ENCODE measurements at regions not wholly inside any gene's neighbourhood (a gene's known extent, or its start where the extent isn't known, plus 50 kb on each side); places are given as distances from the start of the nearest gene placed in this dataset.
"Not testable (repeated sequence)": the region's sequence is repeated elsewhere in the genome, so short reads cannot be mapped to it uniquely, and the experiment has no call there.

DNA sequence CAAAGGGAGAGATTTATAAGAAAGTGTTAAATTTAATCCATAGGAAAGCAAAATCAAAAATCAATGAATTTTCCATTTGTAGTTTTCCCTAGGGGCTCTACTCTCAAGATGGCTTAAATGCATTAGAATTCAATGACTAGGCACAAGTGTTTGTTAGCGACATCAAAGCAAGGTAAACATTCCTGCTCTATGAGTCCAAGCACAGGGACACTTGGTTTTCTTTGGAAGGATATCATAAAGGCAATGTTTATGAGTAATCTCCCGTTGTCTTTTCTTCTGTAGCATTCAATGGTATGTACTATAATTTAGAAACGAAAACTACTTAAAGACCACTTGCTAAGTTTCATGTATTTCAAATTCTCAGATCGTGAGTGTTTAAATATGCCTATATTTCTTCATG, 54.8 kb upstream of the ZNF717 start:
- FAIRE-seq: not testable (repeated sequence)

DNA sequence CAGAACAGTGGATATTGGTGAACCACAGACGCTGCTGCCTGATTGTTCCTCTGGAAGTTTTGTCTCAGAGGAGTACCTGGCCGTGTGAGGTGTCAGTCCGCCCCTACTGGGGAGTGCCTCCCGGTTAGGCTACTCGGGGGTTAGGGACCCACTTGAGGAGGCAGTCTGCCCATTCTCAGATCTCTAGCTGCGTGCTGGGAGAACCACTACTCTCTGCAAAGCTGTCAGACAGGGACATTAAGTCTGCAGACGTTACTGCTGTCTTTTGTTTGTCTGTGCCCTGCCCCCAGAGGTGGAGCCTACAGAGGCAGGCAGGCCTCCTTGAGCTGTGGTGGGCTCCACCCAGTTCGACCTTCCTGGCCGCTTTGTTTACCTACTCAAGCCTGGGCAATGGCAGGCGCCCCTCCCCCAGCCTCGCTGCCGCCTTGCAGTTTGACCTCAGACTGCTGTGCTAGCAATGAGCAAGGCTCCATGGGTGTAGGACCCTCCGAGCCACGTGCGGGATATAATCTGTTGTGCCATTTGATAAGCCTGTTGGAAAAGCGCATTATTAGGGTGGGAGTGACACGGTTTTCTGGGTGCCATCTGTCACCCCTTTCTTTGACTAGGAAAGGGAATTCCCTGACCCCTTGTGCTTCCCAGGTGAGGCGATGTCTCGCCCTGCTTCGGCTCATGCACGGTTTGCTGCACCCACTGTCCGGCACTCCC, 65.1 kb upstream of the ZNF717 start:
- not testable (repeated sequence) for FAIRE-seq

DNA sequence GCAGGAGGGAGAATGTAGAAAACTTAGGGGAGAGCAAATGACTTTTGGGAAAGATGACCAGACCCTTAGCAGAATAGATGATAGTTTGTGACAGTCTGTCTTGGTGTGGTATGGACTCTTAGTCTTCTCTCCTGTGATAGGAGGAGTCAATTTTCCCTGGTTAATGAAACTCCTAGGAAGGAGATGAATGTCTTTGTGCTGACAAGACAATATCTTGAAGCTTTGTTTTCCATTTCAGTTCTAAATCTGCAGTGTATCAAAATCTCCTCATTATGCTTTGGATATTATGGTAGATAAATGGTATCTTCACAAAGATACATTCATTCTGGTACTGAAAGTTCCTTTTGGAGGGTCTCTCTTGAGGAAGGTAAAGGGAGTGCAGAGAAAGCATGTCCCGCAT, 77.8 kb upstream of the ZNF717 start:
- no peak for FAIRE-seq

DNA sequence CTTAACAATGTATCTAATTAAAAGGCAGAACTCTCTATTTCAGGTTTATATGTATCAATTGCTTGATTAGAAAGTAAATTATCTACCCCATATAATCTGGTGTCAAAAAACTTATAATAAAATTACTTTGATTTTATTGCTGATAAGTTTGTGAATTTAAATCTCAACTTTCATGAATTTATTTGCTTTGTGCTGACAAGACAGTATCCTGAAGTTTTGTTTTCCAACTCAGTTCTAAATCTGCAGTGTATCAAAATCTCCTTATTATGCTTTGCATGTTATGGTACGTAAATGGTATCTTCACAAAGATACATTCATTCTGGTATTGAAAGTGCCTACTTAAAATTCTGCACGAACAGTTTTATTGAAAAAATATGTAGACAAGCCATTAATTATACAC, 78.5 kb upstream of the ZNF717 start:
- peak; percentile 93 for FAIRE-seq

DNA sequence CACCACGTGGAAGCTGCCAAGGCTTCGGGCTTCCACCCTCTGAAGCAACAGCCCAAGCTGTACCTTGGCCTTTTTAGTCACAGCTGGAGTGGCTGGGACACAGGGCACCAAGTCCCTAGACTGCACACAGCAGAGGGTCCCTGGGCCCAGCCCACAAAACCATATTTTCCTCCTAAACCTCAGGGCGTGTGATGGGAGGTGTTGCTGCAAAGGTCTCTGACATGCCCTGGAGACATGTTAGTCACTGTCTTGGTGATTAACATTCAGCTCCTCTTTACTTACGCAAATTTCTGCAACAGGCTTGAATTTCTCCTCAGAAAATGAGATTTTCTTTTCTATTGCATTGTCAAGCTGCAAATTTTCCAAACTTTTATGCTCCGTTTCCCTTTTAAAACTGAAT, 98.4 kb upstream of the ZNF717 start:
- not testable (repeated sequence) for FAIRE-seq

DNA sequence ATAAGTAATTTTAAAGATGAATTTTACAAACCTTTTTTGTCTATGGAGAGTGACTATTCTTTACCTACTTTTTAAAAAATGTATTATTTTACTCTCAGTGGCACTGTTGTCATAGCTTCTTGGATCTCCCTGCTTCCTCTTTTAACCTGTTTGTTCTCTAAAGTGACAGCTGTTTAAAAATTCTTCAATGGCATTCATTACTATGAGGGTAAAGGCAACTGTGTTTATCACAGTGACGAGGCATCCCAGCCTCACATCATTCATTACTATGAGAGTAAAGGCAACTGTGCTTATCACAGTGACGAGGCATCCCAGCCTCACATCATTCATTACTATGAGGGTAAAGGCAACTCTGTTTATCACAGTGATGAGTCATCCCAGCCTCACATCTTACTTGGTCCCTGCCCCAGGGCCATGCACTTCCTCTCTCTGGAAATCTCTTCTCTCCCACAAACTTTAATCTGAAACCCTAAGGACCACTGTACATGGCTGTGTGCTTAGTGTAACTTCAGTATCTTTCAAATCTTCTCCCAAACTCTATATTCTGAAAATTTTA, 101.7 kb upstream of the ZNF717 start:
- FAIRE-seq: no peak

DNA sequence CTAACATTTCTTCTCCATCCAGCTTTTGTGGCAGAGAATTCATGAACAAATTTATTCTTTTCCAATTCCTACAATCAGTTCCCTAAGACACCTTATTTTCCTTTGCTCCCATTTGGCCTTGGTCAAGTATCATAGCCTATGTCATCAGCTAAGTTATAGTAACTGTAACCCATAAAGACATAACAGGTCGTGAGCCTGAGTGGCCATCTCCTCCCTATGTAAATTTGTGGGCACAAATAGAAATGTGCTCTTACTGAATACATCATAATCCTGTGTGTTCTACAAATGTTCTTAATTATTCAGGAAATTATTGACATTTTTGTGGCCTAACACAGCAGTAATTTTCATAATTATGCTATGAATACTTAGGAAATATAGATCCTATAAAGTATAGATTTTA, 108.9 kb upstream of the ZNF717 start:
- FAIRE-seq: no peak

DNA sequence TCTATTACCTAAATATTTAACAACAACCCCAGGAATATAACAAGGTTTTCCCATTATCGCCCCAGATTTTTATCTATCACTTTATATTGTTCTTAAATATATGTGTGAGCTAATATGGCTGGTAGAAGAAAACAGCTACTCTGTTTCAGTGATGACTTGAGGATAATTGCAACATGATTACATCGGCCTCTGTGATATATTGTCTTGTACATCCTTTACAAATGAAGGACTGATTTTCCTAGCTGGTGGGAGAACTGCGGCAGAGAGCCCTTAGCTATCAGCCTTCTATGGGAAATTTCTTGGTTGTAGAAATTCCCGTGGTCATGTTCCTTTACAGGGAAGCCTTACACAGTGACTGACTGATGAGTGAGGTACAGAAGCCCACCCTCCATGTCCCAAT, 110.9 kb upstream of the ZNF717 start:
- no peak for FAIRE-seq

DNA sequence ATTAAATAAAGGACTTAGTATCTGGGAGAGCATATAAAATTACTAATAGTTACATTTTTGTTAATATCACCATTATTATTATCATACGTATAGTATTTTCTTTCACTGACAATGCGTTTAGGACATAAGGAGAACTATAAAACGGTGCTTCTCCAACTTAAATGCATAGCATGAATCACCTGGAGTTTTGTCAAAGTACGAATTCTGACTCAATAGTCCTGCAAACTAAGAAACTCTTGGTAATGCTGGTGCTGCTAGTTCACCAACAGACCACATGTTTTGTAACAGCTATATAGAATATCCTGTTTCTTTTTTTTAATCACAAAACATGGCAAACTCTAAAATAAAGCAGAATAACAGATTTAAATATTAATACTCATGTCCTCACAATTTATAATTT, 116.1 kb upstream of the ZNF717 start:
- not testable (repeated sequence) for FAIRE-seq

DNA sequence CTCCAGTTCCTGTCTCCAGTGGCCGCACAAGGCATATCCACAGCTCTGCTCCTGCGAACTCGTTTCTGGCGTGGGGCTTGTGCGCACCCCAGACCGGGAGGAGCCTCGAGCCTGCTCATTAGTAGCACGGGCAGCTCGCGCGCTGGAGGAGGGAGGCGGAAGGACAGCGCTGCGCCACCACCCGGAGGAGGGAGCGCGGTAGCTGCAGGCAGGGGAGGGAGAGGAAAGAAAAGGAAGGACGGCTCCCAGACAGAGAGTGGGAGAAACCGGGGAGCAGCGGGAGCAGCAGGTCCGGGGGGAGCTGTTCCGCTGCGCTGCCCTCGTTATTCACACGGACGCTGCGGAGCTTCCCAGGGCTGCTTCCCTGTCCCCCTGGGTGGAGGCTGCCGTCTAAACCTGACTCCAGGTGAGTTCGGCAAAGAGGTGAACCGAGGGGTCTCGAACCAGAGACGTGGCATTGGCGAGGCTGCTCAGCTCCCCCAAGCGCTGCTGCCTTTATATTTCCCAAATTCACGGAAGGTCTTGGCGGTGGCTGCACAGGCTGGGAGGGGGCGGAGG, 121.3 kb upstream of the ZNF717 start:
- FAIRE-seq: no peak

DNA sequence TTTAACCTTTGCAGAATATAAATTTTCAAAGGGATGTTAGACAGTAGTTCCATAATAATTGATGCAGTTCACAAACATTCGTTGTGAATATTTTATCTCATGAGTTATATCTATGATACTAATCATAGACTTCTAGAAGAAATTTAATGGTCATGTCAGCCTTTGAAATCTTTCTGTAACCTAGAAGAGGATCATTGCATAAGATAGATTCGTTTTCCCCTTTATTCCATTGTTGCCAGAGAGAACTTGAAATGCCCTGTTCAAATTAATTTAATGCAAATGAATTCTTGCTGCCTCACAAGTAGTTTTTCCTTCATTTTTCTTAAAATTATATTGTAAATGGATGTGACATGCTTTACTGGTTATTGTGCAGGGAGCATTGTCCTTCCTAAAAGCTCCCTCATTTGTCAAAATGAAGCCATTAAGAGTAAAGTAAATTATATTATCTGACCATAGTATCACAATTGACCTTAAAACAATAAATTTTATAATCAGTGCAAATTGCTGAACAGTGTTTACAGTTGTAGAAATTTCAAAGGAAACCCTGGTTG, 128.5 kb upstream of the ZNF717 start:
- no peak for FAIRE-seq

DNA sequence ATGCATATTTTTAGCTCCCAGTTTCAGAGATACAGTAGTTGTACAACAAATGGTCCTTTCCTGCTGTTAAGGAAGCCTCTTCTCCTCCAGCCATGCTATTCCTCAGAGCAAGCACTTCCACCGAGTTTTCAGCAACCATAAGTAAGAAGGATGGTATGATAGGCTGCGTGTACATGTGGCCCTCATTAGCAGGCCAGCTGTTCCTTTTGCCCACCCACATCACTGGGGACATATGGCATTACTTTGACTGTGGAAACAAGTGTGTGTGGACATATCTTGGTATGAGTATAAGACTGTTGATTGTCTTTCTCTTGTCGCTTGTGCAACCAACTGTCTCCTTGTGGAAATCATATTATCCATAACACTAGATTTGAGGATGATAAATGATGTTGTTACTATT, 129.4 kb upstream of the ZNF717 start:
- FAIRE-seq: peak; percentile 21

DNA sequence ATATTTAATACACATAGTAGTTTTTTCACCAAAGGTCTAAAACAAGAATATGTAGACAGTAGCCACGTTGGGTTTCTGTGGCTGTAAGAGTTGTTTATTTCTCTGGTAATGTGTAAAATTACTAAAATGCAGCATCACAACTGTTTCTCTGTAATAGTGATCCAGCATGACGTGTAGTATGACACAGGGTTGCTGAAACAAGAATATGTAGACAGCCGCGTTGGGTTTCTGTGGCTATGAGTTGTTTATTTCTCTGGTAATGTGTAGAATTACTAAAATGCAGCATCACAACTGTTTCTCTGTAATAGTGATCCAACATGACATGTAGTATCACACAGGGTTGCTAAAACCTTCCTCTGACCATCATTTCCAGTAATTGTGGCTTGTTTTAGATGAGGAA, 153.6 kb upstream of the ZNF717 start:
- FAIRE-seq: no peak

DNA sequence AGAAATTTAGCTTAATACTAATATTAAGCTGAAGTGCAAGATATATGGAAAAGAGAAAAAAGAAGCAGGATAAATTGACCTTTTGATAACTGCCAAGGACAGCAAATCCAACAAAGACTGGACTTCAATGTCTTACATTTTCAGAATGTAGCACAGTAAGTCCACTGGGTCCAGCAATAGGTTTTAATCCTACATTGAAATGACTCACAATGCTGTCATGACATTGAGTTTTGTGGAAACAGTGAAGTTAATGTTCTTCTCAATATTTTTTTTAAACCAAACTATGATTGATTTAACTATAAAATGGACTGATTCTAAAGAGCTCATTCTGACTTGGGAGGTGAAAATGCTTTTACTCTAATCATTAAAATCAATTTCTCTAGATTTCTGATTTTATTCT, 166.6 kb upstream of the ZNF717 start:
- FAIRE-seq: peak; percentile 38

DNA sequence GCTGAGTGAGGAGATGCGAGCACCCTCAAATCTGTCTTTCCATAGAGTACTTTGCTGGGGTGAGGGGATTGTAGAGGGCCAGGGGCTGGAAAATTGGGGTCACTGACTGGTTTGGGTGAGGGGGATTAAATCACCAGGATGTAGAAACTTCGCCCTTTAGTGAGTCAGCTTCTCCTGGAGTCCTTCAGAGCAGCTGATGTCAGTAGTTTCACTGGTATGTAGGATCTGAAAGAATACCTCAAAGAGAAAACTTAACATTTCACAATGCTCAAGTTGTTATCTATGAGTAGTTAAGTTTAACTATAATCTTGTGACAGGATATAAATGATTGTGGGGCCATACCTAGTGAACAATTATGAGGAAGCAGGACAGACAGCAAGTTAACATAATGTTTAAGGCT, 174.7 kb upstream of the ZNF717 start:
- FAIRE-seq: not testable (repeated sequence)

DNA sequence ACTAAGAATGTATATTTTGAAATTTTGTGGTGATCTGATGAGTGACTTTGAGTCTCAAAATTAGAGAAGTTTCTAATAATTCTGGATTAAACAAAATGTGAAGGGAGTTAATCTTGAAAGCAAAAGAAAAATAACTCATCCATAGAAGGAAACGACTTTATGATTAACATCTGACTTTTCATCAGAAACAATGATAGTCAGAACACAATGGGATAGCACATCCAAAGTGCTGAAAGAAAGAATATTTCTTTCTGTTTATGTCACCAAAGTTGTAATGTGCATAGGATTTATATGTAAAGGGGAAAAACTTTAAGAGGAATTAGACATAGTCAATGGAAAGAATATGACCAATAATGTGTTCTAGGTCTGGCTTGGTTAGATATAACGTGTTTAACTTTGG, 176.7 kb upstream of the ZNF717 start:
- not testable (repeated sequence) for FAIRE-seq

DNA sequence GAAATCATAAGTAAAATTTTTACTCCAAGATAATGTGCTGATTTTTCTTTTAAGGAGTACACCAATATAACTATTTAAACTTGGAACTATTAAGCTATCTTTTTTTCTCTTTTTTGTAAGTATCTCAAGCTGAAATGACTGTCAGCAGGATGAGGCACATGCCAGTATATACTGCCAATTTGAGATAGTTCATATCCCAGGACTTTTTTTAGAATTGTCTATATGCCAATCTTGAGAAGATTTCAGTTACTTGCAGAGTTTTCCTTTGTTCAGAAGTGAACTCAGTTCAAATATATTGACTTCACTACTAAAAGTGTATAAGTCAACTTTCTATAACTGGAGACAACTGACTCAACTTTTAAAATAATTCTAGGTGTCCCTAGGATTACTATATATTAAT, 181.7 kb upstream of the ZNF717 start:
- FAIRE-seq: no peak

DNA sequence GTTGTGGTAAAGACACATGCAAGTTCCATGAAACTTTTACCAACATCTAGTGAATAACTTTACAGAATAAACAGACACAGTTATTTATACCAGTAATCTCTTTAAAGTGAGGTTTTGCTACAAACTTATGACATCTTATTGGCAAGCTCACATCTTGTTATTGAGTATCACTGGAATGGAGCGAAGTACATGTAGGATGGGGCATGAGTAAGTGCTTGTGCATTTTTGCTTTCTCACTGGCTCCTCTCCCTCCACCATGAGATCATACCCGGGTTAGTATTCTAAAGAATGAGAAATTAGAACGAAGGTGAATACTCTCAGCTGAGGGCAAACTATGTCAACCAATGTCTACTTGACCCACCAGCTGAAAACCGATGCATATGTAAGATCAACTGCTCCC, 193.3 kb upstream of the ZNF717 start:
- no peak for FAIRE-seq

DNA sequence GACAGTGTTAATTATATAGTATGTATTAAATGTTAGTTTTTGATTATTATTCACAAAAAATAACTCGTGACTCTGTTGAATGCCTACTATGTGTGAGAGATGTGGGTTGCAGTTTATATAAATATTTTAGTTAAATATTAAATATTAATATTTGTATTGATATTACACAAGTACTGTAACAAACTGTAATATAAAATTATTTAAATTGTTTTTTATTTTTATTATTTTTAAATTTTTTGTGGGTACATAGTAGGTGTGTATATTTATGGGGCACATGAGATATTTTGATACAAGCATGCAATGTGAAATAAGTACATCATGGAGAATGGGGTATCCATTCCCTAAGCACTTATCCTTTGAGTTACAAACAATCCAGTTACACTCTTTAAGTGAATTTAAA, 196.1 kb upstream of the ZNF717 start:
- FAIRE-seq: peak; percentile 49

DNA sequence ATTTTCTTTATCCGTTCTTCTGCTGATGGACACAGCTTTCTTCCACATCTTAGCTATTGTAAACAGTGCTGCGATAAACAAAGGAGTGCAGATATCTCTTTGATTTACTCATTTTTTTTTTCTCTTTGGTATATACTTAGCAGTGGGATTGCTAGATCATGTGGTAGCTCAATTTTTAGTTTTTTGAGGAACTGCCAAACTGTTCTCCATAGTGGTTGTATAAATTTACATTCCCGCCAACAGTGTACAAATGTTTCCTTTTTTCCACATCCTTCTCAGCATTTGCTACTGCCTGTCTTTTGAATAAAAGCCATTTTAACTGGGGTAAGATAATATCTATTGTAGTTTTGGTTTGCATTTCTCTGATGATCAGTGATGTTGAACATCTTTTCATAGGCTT, 196.8 kb upstream of the ZNF717 start:
- no peak for FAIRE-seq

DNA sequence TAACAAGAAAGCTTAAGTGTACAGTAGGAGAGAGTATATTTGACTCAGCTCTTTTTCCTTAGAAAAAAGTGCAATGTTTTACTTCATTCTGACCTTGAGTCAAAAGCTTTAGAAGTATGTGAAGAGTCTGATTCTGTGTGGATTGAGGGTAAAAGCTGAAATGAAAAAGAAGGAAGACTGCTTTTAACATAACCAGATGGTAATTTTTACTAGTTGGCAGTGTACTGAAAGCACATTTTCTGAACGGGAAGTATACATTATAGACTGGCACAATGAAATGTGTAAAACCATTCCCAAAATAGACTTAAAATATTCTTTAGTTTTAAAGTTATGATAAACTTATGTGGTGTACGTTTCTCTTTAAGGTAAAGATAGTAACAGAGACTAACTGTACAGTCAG, 197.8 kb upstream of the ZNF717 start:
- no peak for FAIRE-seq

DNA sequence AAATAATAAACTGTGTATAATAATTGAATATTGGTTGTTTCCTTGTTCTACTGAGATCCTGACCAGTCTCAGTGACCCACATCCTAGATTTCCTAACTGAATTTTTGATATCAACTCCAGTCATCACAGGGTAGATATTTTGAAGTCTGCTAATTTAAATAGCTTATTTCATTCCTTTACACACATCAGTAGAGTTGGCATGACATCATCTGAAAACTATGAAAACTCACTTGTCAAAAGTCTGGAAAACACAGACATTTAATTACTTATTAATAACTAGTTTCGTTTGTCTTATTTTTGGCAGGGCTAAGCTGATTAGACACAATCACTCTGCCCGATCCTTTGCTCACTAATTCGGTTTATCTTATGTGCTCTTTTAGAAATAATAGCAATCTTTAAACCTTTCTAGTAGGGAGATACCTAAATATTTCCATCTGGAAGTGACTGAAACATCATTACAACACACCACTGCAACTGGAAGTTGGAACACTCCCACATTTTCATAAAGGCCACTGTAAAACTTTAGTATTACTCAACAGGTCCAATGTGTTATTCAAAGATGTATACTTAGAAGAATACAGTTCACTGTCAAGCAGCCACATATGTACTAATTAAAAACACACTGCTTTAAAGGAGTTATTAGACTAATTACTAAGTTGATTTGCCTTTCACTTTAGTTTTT, 198.4 kb upstream of the ZNF717 start:
- FAIRE-seq: no peak

DNA sequence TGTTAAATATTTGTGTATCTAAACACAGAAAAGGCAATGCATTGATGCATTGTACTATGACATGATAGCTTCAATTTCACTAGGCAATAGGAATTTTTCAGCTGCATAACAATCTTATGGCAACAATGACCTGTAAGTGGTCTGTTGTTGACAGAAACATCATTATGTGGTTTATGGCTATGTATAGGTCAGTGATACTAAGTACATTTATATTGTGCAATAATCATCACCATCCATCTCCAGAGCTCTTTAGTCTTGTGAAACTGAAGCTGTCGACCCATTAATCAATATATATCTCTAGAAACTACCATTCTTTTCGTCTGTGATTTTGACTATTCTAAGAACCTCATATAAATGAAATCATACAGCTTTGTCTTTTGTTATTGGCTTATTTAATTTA, 200.1 kb upstream of the ZNF717 start:
- FAIRE-seq: no peak

DNA sequence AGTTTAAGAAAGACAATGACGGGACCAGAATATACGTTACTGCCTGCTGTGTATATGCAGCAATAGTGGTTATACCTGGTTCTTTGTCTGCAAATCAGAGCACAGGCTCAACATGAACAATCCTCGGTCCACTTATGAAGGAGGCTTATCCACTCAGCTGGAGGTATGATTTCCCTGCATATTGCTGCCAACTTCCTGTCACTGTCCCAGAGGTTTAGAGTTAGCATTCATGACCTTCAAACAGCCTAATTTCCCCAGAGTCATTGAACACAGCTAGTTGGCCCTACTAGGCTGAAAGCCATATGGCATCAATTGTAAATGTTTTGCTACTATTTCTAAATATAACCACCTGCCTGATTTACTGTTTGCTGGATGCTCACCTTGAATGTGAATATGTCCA, 224.9 kb upstream of the ZNF717 start:
- no peak for FAIRE-seq

Measured in colon (tissue), 2 donors.